ENCODE measurements at regions not wholly inside any gene's neighbourhood (a gene's known extent, or its start where the extent isn't known, plus 50 kb on each side); places are given as distances from the start of the nearest gene placed in this dataset.
"Not testable (repeated sequence)": the region's sequence is repeated elsewhere in the genome, so short reads cannot be mapped to it uniquely, and the experiment has no call there.

DNA sequence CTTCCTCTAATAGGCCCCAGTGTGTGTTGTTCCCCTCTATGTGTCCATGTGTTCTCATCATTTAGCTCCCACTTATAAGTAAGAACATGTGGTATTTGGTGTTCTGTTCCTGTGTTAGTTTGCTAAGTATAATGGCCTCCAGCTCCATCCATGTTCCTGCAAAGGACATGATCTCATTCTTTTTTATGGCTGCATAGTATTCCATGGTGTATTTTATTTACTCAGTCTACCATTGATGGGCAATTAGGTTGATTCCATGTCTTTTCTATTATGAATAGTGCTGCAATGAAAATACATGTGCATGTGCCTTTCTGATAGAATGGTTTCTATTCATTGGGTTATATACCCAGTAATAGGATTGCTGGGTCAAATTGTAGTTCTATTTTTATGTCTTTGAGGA is 394.2 kb upstream of the MTPN start:
- TF ChIP-seq, protein P1, sequence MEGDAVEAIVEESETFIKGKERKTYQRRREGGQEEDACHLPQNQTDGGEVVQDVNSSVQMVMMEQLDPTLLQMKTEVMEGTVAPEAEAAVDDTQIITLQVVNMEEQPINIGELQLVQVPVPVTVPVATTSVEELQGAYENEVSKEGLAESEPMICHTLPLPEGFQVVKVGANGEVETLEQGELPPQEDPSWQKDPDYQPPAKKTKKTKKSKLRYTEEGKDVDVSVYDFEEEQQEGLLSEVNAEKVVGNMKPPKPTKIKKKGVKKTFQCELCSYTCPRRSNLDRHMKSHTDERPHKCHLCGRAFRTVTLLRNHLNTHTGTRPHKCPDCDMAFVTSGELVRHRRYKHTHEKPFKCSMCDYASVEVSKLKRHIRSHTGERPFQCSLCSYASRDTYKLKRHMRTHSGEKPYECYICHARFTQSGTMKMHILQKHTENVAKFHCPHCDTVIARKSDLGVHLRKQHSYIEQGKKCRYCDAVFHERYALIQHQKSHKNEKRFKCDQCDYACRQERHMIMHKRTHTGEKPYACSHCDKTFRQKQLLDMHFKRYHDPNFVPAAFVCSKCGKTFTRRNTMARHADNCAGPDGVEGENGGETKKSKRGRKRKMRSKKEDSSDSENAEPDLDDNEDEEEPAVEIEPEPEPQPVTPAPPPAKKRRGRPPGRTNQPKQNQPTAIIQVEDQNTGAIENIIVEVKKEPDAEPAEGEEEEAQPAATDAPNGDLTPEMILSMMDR (IDR thresholded peaks at IDR 0.05): not testable (repeated sequence)
- not testable (repeated sequence) for TF ChIP-seq POLR2A (IDR thresholded peaks at IDR 0.05)

Measured in prostate gland (tissue), 2 donors.